CD14-positive monocyte (primary cell): ENCODE measurements at regions not wholly inside any gene's neighbourhood (a gene's known extent, or its start where the extent isn't known, plus 50 kb on each side); places are given as distances from the start of the nearest gene placed in this dataset.

ENCODE experiments used
- DNase-seq, 3 donors: peaks; one replicate each; pipeline ENCODE4 v3.0.0-alpha.2; 2011 to 2022
- H2AFZ ChIP-seq: 2 replicates; pipeline ENCODE4 v1.6.0; 2012; ENCODE audit warnings: mild to moderate bottlenecking, low read depth, low read length, inconsistent platforms; ENCODE audit not compliant: insufficient read depth, poor library complexity, severe bottlenecking
- H3K27ac ChIP-seq, 2 donors: 1 replicate in 1 of 2; 2 replicates in 1 of 2; pipeline ENCODE4 v1.5.1; 2012 to 2013; ENCODE audit warnings: low read length in 2 of 2, control low read depth in 1 of 2, inconsistent platforms in 1 of 2, low read depth in 1 of 2, mild to moderate bottlenecking in 1 of 2
- H3K27me3 ChIP-seq, 2 donors: one replicate each; pipeline versions ENCODE4 v1.6.0 to v1.6.1; 2011 to 2013; ENCODE audit warnings: low read length in 2 of 2; ENCODE audit not compliant: control insufficient read depth in 2 of 2, insufficient read depth in 2 of 2
- H3K36me3 ChIP-seq, 2 donors: replicated peaks in 1 of 2; 1 replicate in 1 of 2; 2 replicates in 1 of 2; pipeline versions ENCODE4 v1.5.1 to v1.6.1; 2012 to 2013; ENCODE audit warnings: low read length in 2 of 2, control low read depth in 1 of 2, inconsistent platforms in 1 of 2, mild to moderate bottlenecking in 1 of 2; ENCODE audit not compliant: insufficient read depth in 2 of 2, control insufficient read depth in 1 of 2
- H3K4me1 ChIP-seq, 2 donors: 1 replicate in 1 of 2; 2 replicates in 1 of 2; pipeline versions ENCODE4 v1.5.1 to v1.6.1; 2012 to 2013; ENCODE audit warnings: low read length in 2 of 2, control low read depth in 1 of 2, inconsistent platforms in 1 of 2, mild to moderate bottlenecking in 1 of 2, moderate library complexity in 1 of 2; ENCODE audit not compliant: insufficient read depth in 2 of 2, control insufficient read depth in 1 of 2
- H3K4me2 ChIP-seq: replicated peaks from 2 replicates; pipeline ENCODE3; 2012; ENCODE audit warnings: low read length, moderate library complexity, mild to moderate bottlenecking; ENCODE audit not compliant: poor library complexity, severe bottlenecking; ENCODE audit errors: extremely low read depth
- H3K4me3 ChIP-seq, 3 experiments: fragments of 200-600 bp in 1 of 3; sonication (generic) in 1 of 3; replicated peaks in 1 of 3; 1 replicate in 2 of 3; 2 replicates in 1 of 3; pipeline ENCODE4 v1.5.1; 2011 to 2013; ENCODE audit warnings: low read length in 3 of 3, mild to moderate bottlenecking in 3 of 3, control low read depth in 2 of 3, low read depth in 2 of 3, inconsistent platforms in 1 of 3, moderate library complexity in 1 of 3
- H3K79me2 ChIP-seq: 2 replicates; pipeline ENCODE4 v1.6.0; 2012; ENCODE audit warnings: mild to moderate bottlenecking, control low read depth, inconsistent platforms, low read length, moderate library complexity; ENCODE audit not compliant: insufficient read depth
- H3K9ac ChIP-seq: 2 replicates; pipeline ENCODE4 v1.6.0; 2017; ENCODE audit warnings: low read length, mild to moderate bottlenecking; ENCODE audit not compliant: insufficient read depth, poor library complexity, severe bottlenecking
- H3K9me3 ChIP-seq, 2 donors: replicated peaks in 1 of 2; 1 replicate in 1 of 2; 2 replicates in 1 of 2; pipeline versions ENCODE4 v1.5.1 to v1.6.1; 2012 to 2013; ENCODE audit warnings: low read length in 2 of 2, control low read depth in 1 of 2; ENCODE audit not compliant: control insufficient read depth in 1 of 2, insufficient read depth in 1 of 2
- H4K20me1 ChIP-seq: 2 replicates; pipeline ENCODE4 v1.6.0; 2012; ENCODE audit warnings: mild to moderate bottlenecking, low read length, control low read depth, moderate library complexity; ENCODE audit not compliant: insufficient read depth
- H3K27ac Mint-ChIP-seq, 7 donors: one replicate each; pipeline ENCODE4 v1.8.0; 2020; ENCODE audit warnings: mild to moderate bottlenecking in 7 of 7, mixed read lengths in 7 of 7, moderate library complexity in 6 of 7, inconsistent platforms in 2 of 7
- H3K27me3 Mint-ChIP-seq, 3 donors: one replicate each; pipeline ENCODE4 v1.8.0; 2021 to 2022; ENCODE audit warnings: low read depth in 3 of 3, mild to moderate bottlenecking in 3 of 3, mixed read lengths in 3 of 3, moderate library complexity in 3 of 3, inconsistent platforms in 1 of 3
- H3K36me3 Mint-ChIP-seq, 2 donors: one replicate each; pipeline ENCODE4 v1.8.0; 2020; ENCODE audit warnings: mixed read lengths in 2 of 2, inconsistent platforms in 1 of 2, mild to moderate bottlenecking in 1 of 2
- H3K4me1 Mint-ChIP-seq: one replicate; pipeline ENCODE4 v1.8.0; 2020; ENCODE audit warnings: mild to moderate bottlenecking, mixed read lengths
- H3K4me3 Mint-ChIP-seq, 2 donors: one replicate each; pipeline ENCODE4 v1.8.0; 2020; ENCODE audit warnings: mild to moderate bottlenecking in 2 of 2, mixed read lengths in 2 of 2, moderate library complexity in 1 of 2
- H3K9me3 Mint-ChIP-seq, 7 donors: one replicate each; pipeline ENCODE4 v1.8.0; 2020 to 2022; ENCODE audit warnings: mixed read lengths in 7 of 7, mild to moderate bottlenecking in 6 of 7, moderate library complexity in 6 of 7, inconsistent platforms in 2 of 7
- CTCF ChIP-seq: fragments of 200-600 bp; IDR thresholded peaks from one replicate; pipeline ENCODE4 v1.8.0; 2022; ENCODE audit warnings: antibody characterized with exemption, mild to moderate bottlenecking
- WGBS: methylation state at CpG from one replicate; pipeline ENCODE4 v1.1.5; 2013; ENCODE audit warnings: missing lambda C conversion rate; ENCODE audit not compliant: insufficient coverage; 5-methylcytosine and 5-hydroxymethylcytosine counted together
- intact Hi-C, 2 donors: fragments of 100-400 bp; cut with micrococcal nuclease; formaldehyde crosslinking; loops; one replicate each; pipeline versions ENCODE4 v1.15.0 to v1.15.1; 2023

GRCh38 chr3:110878692-110879091 is 192.9 kb upstream of the NECTIN3 start:
- Histone ChIP-seq H3K79me2 (no peaks in the 10 kb centered on the region), H3K9me3 (peaks cover 4 to 6% of the 10 kb centered on the region in 2 donors), H2AFZ (no peak overlapping the region), H3K9ac (no peak overlapping the region), H3K36me3 (no peaks in the 10 kb centered on the region), H3K27ac (no peak overlapping the region), H3K4me2 (no peak overlapping the region), H3K27me3 (no peaks in the 10 kb centered on the region), H3K4me3 (no peak overlapping the region), H4K20me1 (no peaks in the 10 kb centered on the region), H3K4me1 (no peaks in the 10 kb centered on the region)
- Mint-ChIP-seq H3K9me3 (peaks cover 0 to 10% (median 2%) of the 10 kb centered on the region in 7 donors), H3K27me3 (no peaks in the 10 kb centered on the region), H3K27ac (no peak overlapping the region), H3K36me3 (no peaks in the 10 kb centered on the region), H3K4me3 (no peak overlapping the region), H3K4me1 (no peaks in the 10 kb centered on the region)
- no peak for DNase-seq
- intact Hi-C loops = no loop called here
- WGBS = no CpG with 5 or more reads among the region's 3 CpGs
- TF ChIP-seq CTCF = no peak

GRCh38 chr3:110881069-110881468 is 190.5 kb upstream of the NECTIN3 start:
- Mint-ChIP-seq H3K27ac (no peak overlapping the region), H3K4me1 (no peaks in the 10 kb centered on the region), H3K9me3 (peaks cover 0 to 12% (median 0%) of the 10 kb centered on the region in 7 donors), H3K36me3 (no peaks in the 10 kb centered on the region), H3K27me3 (no peaks in the 10 kb centered on the region), H3K4me3 (no peak overlapping the region)
- WGBS = 48% methylated on average over 3 of the region's 4 CpGs
- intact Hi-C loops = no loop called here
- Histone ChIP-seq H3K9me3 (no peaks in the 10 kb centered on the region), H3K79me2 (no peaks in the 10 kb centered on the region), H3K4me1 (no peaks in the 10 kb centered on the region), H3K4me3 (no peak overlapping the region), H3K27ac (no peak overlapping the region), H3K27me3 (no peaks in the 10 kb centered on the region), H3K4me2 (no peak overlapping the region), H3K9ac (no peak overlapping the region), H3K36me3 (no peaks in the 10 kb centered on the region), H2AFZ (no peak overlapping the region), H4K20me1 (no peaks in the 10 kb centered on the region)
- no peak for DNase-seq
- no peak for TF ChIP-seq CTCF
